Neural crest cell (in vitro differentiated cells): ENCODE measurements at regions not wholly inside any gene's neighbourhood (a gene's known extent, or its start where the extent isn't known, plus 50 kb on each side); places are given as distances from the start of the nearest gene placed in this dataset.
A peak's percentile ranks its signal among the peaks of the same experiment; 100 is the strongest.

Source experiments
- DNase-seq: peaks from one replicate; pipeline ENCODE4 v3.0.0; 2021; ENCODE audit warnings: low read depth, mixed read lengths, low spot score
- H3K27ac Mint-ChIP-seq: one replicate; pipeline ENCODE4 v1.8.0; 2021; ENCODE audit warnings: mild to moderate bottlenecking, mixed read lengths; ENCODE audit not compliant: unreplicated experiment
- H3K27me3 Mint-ChIP-seq: 2 replicates; pipeline ENCODE4 v1.8.0; 2021; ENCODE audit warnings: low read depth, mild to moderate bottlenecking, mixed read lengths
- H3K36me3 Mint-ChIP-seq: 2 replicates; pipeline ENCODE4 v1.8.0; 2021; ENCODE audit warnings: low read depth, mild to moderate bottlenecking, mixed read lengths
- H3K4me1 Mint-ChIP-seq: 2 replicates; pipeline ENCODE4 v1.8.0; 2021; ENCODE audit warnings: mixed read lengths
- H3K4me3 Mint-ChIP-seq: one replicate; pipeline ENCODE4 v1.8.0; 2021; ENCODE audit warnings: mild to moderate bottlenecking, mixed read lengths
- H3K9me3 Mint-ChIP-seq: 2 replicates; pipeline ENCODE4 v1.8.0; 2021; ENCODE audit warnings: mixed read lengths
- TF ChIP-seq, protein P1 (sequence below): fragments of 200-600 bp; sonication (generic); conservative IDR thresholded peaks from 2 replicates; pipeline ENCODE4 v1.5.0; 2021; ENCODE audit warnings: antibody characterized with exemption, mild to moderate bottlenecking

DNA sequence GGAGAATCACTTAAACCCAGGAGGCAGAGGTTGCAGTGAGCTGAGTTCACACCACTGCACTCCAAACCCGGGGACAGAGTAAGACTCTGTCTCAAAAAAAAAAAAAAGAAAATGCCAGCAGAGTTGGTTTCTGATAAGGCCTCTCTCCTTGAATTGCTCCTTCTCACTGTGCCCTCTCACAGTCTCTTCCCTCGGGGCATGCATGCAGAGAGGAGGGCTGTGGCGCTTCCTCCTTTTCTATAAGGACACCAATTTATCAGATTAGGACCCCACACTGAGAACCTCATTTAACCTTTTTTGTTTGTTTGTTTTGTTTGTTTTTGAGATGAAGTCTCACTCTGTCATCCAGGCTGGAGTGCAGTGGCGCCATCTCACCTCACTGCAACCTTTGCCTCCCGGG, 110.5 kb downstream of the ZFP36L2 start:
- H3K9me3 Mint-ChIP-seq: peaks cover 12% of the 10 kb centered on the region
- TF ChIP-seq, protein P1, sequence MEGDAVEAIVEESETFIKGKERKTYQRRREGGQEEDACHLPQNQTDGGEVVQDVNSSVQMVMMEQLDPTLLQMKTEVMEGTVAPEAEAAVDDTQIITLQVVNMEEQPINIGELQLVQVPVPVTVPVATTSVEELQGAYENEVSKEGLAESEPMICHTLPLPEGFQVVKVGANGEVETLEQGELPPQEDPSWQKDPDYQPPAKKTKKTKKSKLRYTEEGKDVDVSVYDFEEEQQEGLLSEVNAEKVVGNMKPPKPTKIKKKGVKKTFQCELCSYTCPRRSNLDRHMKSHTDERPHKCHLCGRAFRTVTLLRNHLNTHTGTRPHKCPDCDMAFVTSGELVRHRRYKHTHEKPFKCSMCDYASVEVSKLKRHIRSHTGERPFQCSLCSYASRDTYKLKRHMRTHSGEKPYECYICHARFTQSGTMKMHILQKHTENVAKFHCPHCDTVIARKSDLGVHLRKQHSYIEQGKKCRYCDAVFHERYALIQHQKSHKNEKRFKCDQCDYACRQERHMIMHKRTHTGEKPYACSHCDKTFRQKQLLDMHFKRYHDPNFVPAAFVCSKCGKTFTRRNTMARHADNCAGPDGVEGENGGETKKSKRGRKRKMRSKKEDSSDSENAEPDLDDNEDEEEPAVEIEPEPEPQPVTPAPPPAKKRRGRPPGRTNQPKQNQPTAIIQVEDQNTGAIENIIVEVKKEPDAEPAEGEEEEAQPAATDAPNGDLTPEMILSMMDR: no peak
- peaks cover 37% of the 10 kb centered on the region for H3K4me1 Mint-ChIP-seq
- peaks cover 5% of the 10 kb centered on the region for H3K36me3 Mint-ChIP-seq
- DNase-seq: no peak
- no peaks in the 10 kb centered on the region for H3K27me3 Mint-ChIP-seq
- no peak overlapping the region for H3K4me3 Mint-ChIP-seq
- H3K27ac Mint-ChIP-seq: peak overlapping the region; percentile 15

GRCh38 chr2:43114210-43114609, 112.2 kb downstream of the ZFP36L2 start:
- Mint-ChIP-seq H3K36me3 (no peaks in the 10 kb centered on the region), H3K27me3 (no peaks in the 10 kb centered on the region), H3K27ac (no peak overlapping the region), H3K4me3 (no peak overlapping the region), H3K4me1 (peaks cover 49% of the 10 kb centered on the region), H3K9me3 (peaks cover 7% of the 10 kb centered on the region)
- DNase-seq: no peak
- TF ChIP-seq, protein P1: no peak

GRCh38 chr2:43111788-43112554, 114.4 kb downstream of the ZFP36L2 start:
- TF ChIP-seq, protein P1: no peak
- no peaks in the 10 kb centered on the region for H3K9me3 Mint-ChIP-seq

GRCh38 chr2:43110442-43110871, 115.9 kb downstream of the ZFP36L2 start:
- Mint-ChIP-seq H3K4me1 (peaks cover 78% of the 10 kb centered on the region), H3K27ac (peak overlapping the region; percentile 27), H3K27me3 (no peaks in the 10 kb centered on the region), H3K36me3 (no peaks in the 10 kb centered on the region), H3K9me3 (peaks cover 2% of the 10 kb centered on the region), H3K4me3 (no peak overlapping the region)
- TF ChIP-seq, protein P1: no peak
- DNase-seq: no peak

More at GRCh38 chr2:43111788-43112554, 114.4 kb downstream of the ZFP36L2 start:
- DNase-seq: no peak
- Mint-ChIP-seq H3K27ac (no peak overlapping the region), H3K27me3 (no peaks in the 10 kb centered on the region), H3K4me1 (peaks cover 63% of the 10 kb centered on the region), H3K4me3 (no peak overlapping the region), H3K36me3 (no peaks in the 10 kb centered on the region)

- DNase-seq: no peak
- no peaks in the 10 kb centered on the region for H3K36me3 Mint-ChIP-seq
- peak overlapping the region; percentile 8 for H3K27ac Mint-ChIP-seq
- peaks cover 76% of the 10 kb centered on the region for H3K4me1 Mint-ChIP-seq
- peaks cover 2% of the 10 kb centered on the region for H3K9me3 Mint-ChIP-seq
- no peak overlapping the region for H3K4me3 Mint-ChIP-seq
- TF ChIP-seq, protein P1: no peak
- no peaks in the 10 kb centered on the region for H3K27me3 Mint-ChIP-seq
These were observed 117.1 kb downstream of the ZFP36L2 start for GRCh38 chr2:43109261-43109743.
